ENCODE measurements at regions not wholly inside any gene's neighbourhood (a gene's known extent, or its start where the extent isn't known, plus 50 kb on each side); places are given as distances from the start of the nearest gene placed in this dataset.
"Not testable (repeated sequence)": the region's sequence is repeated elsewhere in the genome, so short reads cannot be mapped to it uniquely, and the experiment has no call there.

- no peak for DNase-seq
Observed at GRCh38 chr7:140283472-140283871, 106.7 kb upstream of the KDM7A start.

- no peak for DNase-seq
Observed at GRCh38 chr7:140281960-140282359, 105.2 kb upstream of the KDM7A start.

DNA sequence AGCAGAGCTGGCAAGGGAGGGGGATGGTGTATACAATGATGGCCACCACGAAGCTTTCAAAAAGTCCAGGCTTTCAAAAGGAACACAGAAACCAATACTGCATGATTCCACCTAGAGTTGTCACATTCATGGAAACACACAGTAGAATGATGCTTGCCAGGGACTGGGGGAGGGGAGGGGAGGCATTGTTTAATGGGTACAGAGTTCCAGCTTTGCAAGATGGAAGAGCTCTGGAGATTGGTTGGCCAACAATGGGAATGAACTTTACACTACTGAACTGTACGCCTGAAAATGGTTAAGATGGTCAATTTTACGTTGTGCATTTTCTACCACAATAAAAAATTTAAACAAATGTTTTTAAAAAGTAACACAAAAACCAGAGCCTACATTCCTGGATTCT is 104.5 kb upstream of the KDM7A start:
- no peak for DNase-seq

- DNase-seq: no peak
Observed at GRCh38 chr7:140276001-140276400, 99.2 kb upstream of the KDM7A start.

GRCh38 chr7:140275069-140275965 is 98.5 kb upstream of the KDM7A start:
- no peak for DNase-seq

- no peak for DNase-seq
Observed at GRCh38 chr7:140273417-140273816, 96.6 kb upstream of the KDM7A start.

DNA sequence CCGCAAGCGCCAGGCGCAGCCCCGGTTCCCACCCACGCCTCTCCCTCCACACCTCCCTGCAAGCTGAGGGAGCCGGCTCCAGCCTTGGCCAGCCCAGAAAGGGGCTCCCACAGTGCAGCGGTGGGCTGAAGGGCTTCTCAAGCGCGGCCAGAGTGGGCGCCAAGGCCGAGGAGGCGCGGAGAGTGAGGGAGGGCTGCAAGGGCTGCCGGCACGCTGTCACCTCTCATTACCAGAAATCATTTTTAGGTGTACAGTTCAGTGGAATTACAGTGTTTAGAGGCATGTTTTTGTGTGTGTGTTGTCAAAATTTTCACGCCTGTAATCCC is 94.8 kb upstream of the KDM7A start:
- DNase-seq: not testable (repeated sequence)

DNA sequence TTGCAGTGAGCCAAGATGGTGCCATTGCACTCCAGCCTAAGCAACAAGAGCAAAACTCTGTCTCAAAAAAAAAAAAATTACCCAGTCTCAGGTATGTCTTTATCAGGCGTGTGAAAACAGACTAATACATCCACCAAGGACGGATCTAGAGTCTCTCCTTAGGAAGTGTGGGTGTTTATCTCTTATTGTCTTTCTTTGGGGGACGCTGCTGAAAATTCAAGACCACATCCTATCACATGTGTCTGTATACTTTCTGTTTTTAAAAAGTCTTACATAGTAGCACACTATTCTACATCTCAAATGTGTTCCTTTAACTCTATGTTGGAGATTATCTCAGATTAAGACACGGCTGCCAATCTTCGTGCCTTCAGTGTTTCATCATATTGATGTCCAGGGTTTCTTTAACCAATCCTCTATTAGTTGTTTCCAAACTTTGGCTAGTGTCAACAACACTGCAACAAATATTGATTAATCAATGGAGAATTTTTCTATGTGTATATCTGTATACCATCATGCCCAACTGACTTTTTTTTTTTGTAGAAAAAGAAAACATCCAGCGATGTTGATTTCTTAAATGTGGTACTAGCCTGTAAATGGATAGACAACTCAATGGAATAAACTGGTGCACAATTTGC is 92.3 kb upstream of the KDM7A start:
- DNase-seq: no peak

DNA sequence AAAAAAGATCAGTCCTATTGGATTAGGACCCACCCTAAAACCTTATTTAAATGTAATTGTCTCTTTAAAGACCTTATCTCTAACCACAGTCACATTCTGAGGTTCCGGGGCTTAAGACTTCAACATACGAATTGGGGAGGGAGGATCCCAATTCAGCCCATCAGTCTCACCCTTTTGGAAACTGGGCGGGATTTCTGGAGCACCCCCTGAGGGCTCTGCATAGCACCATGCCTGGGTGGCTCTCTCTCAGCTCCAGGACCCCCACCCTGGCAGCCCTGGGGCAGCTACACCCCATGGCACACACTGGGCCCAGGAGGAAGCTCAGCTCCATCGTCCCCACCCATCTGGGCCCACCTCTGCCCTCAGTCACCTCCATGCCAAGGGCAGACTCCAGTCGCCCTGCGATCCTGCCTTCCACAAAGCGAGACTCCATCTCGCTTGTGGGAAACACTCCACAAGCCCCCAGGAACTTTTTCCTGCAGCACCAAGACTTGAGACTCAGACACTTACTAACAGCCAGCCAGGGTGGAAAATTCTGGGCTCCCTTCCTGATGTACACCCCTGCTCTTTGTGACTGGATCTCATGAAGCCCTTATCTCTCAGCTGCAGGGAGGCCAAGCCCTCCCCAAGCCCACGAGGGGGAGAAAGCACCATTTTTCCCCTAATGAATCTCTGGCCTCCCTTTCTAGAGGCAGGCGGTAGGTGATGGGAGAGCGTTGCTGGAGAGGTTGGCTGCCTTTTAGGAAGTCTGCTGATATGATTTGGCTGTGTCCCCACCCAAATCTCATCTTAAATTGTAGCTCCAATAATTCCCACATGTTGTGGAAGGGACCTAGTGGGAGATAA is 90.8 kb upstream of the KDM7A start:
- DNase-seq: no peak

DNA sequence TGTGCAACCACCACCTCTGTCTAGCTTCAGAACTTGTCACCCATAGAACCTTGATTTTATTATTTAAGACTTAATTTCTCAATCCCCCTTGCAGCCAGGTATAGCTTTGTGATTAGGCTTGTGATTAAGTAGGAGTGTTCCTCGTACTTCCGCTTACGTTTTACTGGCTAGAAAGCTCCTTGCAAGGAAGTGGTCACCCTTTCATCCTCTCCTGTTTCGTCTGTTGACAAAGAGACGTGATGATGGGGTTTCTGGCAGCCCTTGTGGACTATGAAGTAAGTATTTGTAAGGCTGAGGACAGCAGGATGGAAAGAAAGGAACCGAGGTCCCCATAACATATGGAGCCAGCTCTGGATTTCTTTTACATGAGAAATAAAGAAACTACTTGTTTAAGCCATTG is 86.5 kb upstream of the KDM7A start:
- DNase-seq: no peak

DNA sequence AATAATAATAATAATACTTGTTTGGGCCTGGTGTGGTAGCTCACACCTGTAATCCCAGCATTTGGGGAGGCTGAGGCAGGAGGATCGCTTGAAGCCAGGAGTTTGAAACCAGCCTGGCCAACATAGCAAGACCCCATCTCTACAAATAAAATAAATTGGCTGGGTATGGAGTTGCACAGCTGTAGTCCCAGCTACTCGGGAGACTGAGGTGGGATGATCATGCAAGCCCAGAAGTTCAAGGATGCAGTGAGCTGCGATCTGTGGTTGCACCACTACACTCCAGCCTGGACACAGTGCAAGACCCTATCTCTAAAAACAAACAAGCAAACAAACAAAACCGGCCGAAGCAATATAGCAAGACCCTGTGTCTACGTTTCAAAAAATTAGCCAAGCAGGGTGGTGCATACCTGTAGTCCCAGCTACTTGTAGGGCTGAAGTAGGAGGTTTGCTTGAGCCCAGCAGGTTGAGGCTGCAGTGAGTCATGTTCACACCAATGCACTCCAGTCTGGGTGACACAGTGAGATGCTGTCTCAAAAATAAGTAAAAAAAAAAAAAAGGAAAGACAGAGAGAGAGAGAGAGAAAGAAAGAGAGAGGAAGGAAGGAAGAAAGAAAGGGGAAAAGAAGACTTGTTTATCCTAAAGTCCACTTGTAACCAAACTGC is 85.6 kb upstream of the KDM7A start:
- no peak for DNase-seq

DNA sequence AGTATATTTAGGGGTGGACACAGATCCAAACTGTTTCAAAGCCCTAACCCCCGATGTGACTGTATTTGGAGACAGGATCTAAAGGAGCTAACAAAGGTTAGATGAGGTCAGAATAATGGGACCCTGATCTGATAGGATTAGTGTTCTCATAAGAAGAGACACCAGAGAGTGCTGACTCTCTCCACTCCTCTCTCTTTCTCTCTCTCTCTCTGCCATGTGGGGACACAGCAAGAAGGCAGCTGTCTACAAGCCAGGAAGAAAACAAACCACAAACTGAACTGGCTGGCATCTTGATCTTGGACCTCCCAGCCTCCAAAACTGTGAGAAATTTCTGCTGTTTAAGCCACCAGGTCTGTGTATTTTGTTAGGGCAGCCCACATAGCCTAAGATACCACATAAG is 84.7 kb upstream of the KDM7A start:
- no peak for DNase-seq

GRCh38 chr7:140261105-140261486 is 84.3 kb upstream of the KDM7A start:
- no peak for DNase-seq

DNA sequence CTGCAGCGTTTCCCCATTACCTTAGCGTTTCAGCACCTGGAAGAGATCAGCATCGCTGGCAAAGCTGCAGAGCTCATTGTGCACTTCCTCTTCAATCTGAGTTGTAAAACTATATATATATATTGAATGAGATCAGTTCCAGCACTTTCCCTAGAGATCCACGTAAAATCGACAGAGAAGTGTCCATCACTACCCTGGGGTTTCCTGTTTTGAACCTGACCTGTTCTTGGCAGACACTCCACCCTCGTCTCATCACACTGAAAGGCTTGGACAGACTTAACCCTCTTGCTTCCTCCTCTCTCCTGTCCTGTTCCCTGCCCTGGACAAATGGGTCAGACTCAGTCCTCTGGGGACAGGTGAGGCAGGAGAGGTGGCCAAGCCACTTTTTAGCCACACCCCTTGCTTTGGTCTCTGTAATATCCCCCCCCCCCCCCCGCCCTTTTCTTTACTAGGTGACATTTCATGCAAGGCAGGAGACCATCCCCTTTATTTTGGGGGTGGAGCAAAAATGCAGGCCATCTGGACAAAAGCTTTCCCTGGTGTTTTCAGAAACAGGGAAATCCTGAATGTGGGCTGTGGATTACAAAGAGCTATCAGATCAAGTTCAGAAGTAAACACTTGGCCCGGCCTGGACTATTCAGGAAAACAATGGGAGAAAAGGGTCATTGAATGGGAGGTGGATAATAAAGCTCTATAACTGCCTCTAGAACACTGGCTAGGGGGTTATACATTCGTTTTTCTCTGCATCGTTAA is 83.7 kb upstream of the KDM7A start:
- DNase-seq: no peak

GRCh38 chr7:140257278-140257677 is 80.5 kb upstream of the KDM7A start:
- DNase-seq: not testable (repeated sequence)

- not testable (repeated sequence) for DNase-seq
Observed at GRCh38 chr7:140254976-140255375, 78.2 kb upstream of the KDM7A start.

- DNase-seq: no peak
Observed at GRCh38 chr7:140249036-140249806, 72.4 kb upstream of the KDM7A start.

DNA sequence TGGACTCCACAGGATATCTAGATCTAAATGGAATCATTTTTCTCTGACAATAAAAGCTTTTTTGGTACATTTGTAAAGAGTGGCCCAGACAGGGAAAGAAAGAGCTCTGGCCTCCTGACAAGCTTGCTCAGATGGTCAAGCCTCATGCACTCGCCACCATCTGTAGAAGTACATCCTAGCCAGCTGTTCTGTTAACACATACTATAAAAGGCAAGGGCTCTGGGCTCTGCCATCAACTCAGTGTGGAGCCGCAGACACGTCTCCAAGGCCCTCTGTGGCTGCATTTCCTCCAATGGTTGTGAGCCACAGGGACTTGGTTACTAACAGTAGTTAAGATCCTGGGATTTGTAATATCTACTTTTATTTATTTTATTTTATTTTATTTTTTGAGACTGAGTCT is 70.8 kb upstream of the KDM7A start:
- peak in 1 of 2 experiments; percentile 47 for DNase-seq

DNA sequence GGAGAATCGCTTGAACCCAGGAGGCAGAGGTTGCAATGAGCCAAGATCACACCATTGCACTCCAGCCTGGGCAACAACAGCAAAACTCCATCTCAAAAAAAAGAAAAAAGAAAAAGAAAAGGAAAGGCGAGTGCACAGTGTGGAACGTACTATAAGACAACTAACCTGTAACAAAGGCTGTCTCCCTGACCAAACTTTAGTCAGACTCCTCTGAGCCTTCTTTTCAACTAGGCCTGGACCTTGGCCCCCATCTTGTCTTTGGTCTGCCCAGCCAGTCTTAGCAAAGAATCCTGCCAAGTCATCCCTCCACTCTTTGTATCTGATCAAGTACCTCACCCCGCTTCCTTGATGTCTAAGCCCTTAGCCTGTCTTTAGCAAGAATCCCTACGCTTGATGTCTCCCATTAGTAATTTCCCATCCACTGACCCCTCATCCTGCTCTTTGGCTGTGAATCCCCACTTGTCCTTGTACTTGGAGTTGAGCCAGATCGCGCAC is 68.9 kb upstream of the KDM7A start:
- no peak for DNase-seq

DNA sequence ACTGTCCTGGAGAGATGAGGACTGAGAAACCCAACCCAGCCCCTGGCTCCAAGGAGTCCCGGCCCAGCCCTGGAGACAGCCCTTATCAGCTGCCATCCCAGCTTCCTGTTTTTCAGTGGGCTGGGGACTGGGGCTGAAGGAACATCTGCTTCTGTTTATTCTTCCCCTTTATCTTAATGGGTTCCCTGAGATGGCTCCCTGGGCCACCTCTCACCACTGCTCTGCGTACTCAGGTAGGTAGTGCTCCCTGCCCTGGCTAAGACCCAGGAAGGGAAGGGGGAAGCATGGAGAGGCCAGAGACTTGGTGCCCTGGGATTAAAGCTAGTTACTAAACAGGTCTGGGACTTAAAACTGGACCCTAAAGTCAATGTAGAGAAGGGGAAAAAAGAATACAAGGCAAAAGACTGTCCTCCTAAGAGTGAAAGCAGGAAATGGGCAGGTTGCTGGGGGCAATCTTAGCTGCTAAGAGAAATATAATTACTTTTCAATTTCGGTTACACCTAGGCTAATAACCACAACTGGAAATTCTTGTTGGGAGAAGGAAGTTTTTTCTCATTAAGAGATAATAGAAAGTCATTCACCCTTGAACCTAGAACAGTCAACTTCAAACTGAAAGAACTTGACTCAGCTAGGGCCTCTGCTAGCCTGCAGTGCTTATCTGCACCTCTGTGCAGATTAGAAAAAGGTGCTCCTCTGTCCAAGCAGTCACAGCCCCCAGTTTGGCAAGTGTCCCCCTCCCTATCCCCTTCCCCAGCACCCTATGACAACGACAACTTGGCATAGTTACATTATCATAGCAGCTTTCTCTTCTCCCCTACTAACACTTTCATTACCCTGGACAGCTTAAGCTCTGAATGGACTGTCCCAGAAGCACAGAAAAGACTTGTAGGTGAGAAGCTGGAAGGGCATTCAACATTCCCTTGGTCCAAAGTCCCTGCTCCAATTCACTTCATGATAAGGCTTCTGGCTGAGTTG is 65.6 kb upstream of the KDM7A start:
- DNase-seq: no peak
